Colonic mucosa (tissue), 4 donors: ENCODE measurements at regions not wholly inside any gene's neighbourhood (a gene's known extent, or its start where the extent isn't known, plus 50 kb on each side); places are given as distances from the start of the nearest gene placed in this dataset.

Source experiments
- DNase-seq: peaks from one replicate; pipeline ENCODE4 v3.0.0-alpha.2; 2020
- H3K27ac ChIP-seq: fragments of 200-600 bp; one replicate; pipeline ENCODE4 v1.8.0; 2021
- H3K27me3 ChIP-seq: fragments of 200-600 bp; one replicate; pipeline ENCODE4 v1.8.0; 2021
- H3K36me3 ChIP-seq: fragments of 200-600 bp; one replicate; pipeline ENCODE4 v1.8.0; 2021
- H3K4me1 ChIP-seq: fragments of 200-600 bp; one replicate; pipeline ENCODE4 v1.8.0; 2021; ENCODE audit warnings: mild to moderate bottlenecking
- H3K4me3 ChIP-seq: fragments of 200-600 bp; one replicate; pipeline ENCODE4 v1.8.0; 2021
- H3K9ac ChIP-seq, 2 donors: one replicate each; pipeline ENCODE4 v1.7.0; 2013; ENCODE audit warnings: control low read depth in 2 of 2, low read depth in 2 of 2, low read length in 2 of 2
- H3K9me3 ChIP-seq: fragments of 200-600 bp; one replicate; pipeline ENCODE4 v1.8.0; 2021
- intact Hi-C: fragments of 100-400 bp; cut with DNase I; formaldehyde crosslinking; loops from one replicate; pipeline ENCODE4 v1.14.1; 2022
- TF ChIP-seq, protein P1 (sequence below): fragments of 200-600 bp; IDR thresholded peaks from one replicate; pipeline ENCODE4 v1.8.0; 2022; ENCODE audit warnings: antibody characterized with exemption, mild to moderate bottlenecking
- donor health status: healthy.
- donor health status: DM: no; HTN: no; CAD: no.
- donor health status: DM: no; HTN: no; CAD: no.

DNA sequence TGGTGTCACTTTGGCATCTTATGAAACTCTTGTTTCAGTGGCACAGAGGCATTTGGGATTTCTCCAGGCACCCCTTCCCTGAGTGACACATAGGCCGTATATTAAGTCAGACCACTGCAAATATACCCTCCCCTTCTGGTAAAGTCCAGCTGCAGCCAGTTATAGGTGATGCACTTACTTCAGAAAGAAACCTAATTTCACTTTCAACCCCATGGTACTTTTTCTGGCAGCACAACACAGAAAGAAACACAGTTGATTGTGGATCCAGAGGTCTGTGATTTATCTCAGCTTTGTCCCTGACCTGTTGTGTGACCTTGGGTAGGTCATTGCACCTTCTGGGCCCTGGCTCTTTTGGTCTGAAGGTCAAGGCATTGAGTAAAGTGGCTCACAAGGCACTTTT is 173.2 kb downstream of the BUB3 start:
- TF ChIP-seq, protein P1, sequence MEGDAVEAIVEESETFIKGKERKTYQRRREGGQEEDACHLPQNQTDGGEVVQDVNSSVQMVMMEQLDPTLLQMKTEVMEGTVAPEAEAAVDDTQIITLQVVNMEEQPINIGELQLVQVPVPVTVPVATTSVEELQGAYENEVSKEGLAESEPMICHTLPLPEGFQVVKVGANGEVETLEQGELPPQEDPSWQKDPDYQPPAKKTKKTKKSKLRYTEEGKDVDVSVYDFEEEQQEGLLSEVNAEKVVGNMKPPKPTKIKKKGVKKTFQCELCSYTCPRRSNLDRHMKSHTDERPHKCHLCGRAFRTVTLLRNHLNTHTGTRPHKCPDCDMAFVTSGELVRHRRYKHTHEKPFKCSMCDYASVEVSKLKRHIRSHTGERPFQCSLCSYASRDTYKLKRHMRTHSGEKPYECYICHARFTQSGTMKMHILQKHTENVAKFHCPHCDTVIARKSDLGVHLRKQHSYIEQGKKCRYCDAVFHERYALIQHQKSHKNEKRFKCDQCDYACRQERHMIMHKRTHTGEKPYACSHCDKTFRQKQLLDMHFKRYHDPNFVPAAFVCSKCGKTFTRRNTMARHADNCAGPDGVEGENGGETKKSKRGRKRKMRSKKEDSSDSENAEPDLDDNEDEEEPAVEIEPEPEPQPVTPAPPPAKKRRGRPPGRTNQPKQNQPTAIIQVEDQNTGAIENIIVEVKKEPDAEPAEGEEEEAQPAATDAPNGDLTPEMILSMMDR, result no peak
- no peak overlapping the region for H3K27ac ChIP-seq
- no peak overlapping the region for H3K9ac ChIP-seq
- no peak for DNase-seq
- no peaks in the 10 kb centered on the region for H3K9me3 ChIP-seq
- H3K4me1 ChIP-seq, result no peaks in the 10 kb centered on the region
- H3K27me3 ChIP-seq, result no peaks in the 10 kb centered on the region
- H3K36me3 ChIP-seq, result no peaks in the 10 kb centered on the region
- intact Hi-C loops, result no loop called here
- H3K4me3 ChIP-seq, result no peak overlapping the region

DNA sequence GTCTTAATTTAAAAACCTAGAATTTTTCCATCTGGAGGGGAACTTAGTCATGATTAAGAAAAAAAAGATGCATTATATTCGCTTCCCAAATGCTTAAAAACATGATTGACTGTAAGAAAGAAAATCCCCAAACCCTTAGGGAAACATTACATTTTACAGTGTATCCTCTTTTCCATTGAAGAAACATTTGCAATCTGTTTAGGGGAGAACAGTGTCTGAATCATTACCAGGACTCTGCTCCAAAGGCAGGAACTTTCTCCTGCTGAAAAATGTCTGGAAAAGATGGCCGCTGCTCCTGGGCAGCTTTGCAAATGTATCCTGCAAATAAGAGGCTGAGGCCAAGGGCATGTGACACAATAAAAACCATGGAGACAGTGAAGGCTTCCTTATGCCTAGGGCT is 173.7 kb downstream of the BUB3 start:
- no peaks in the 10 kb centered on the region for H3K27me3 ChIP-seq
- no peak for DNase-seq
- intact Hi-C loops, result no loop called here
- H3K9ac ChIP-seq, result no peak overlapping the region
- TF ChIP-seq, protein P1, result no peak
- no peak overlapping the region for H3K27ac ChIP-seq
- no peaks in the 10 kb centered on the region for H3K9me3 ChIP-seq
- H3K4me3 ChIP-seq, result no peak overlapping the region
- no peaks in the 10 kb centered on the region for H3K36me3 ChIP-seq
- H3K4me1 ChIP-seq, result no peaks in the 10 kb centered on the region

DNA sequence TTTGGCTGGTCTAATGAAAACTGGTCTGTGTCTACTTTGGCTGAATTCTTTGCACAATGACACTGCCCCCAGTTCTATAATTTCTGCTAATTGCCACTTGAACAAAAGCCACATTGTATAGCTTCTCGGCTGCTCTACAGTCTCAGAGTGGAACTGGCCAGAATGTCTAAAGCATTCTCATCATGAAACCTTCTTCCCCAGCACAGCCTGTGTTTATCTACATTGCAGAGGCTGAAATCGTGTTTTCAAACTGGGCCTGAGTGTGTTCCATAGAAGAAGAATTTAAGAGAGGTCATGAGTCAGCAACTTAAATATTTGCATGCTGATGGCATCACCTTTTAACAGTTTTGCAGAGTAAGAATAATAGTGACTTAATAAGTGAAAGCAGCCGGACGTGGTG is 177.2 kb downstream of the BUB3 start:
- Histone ChIP-seq H3K36me3 (no peaks in the 10 kb centered on the region), H3K9me3 (no peaks in the 10 kb centered on the region), H3K27ac (no peak overlapping the region), H3K27me3 (no peaks in the 10 kb centered on the region), H3K4me1 (no peaks in the 10 kb centered on the region), H3K9ac (no peak overlapping the region), H3K4me3 (no peak overlapping the region)
- TF ChIP-seq, protein P1, result no peak
- no peak for DNase-seq
- intact Hi-C loops, result no loop called here

DNA sequence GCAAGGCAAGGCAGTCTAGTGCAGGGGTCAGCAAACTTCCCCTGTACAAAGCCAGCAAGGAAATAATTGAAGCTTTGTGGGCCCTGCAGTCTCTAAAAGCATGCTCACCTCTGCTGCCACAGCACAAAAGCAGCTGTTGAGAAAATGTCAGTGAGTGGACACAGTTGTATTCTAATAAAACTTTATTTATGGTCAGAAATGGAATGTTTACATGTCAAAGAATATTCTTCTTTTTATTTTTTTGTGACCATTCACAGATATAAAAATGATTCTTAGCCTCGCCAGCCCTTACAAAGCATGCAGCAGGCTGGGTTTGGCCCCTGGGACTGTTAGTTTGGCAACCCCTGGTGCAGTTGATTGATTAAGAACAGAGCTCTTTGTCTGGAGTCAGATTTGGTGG is 192.4 kb downstream of the BUB3 start:
- TF ChIP-seq, protein P1, result no peak
- H3K4me1 ChIP-seq, result no peaks in the 10 kb centered on the region
- H3K36me3 ChIP-seq, result no peaks in the 10 kb centered on the region
- no peak for DNase-seq
- H3K27me3 ChIP-seq, result no peaks in the 10 kb centered on the region
- no peak overlapping the region for H3K27ac ChIP-seq
- no peaks in the 10 kb centered on the region for H3K9me3 ChIP-seq
- no peak overlapping the region for H3K9ac ChIP-seq
- intact Hi-C loops, result no loop called here
- no peak overlapping the region for H3K4me3 ChIP-seq

DNA sequence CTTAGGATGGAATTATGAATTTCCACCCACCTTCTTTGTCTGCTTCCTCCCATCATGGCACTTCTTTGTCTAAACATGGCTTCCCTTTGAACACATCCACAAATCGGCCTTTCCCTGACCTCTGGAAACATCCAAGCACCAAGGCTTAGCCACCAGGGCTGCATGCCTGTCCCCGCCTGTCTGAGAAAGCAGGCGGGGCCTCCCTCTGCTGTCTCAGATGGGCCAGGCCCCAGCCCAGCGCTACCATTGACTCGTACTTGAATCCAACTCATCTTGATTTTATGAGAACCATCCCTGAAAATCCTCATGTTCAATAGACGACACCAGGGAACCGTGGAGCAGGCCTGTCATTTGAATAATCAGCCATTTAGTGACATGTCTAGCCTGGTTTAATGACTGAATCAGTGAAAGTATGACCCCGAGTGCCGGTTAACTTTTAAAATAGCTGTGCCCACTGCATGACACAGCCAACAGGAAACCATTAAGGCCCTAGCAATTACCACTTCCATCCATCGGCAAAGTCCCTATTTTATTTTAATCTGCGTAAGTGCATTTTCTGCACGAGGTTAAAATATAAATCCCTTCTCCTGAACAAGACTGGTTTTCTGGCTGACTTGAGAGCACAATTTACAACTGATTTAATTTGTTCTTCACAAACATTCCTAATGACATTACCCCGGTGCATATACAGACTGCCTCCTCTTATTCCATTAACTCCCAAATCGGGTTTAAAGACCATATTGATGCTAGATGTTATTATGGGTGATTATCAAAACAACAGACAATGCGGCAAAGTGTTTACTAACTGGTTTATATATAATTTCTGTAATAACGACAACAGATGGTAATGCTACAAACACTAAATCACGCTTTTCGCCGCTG is 194.7 kb downstream of the BUB3 start:
- Histone ChIP-seq H3K9ac (no peak overlapping the region), H3K36me3 (no peaks in the 10 kb centered on the region), H3K27ac (no peak overlapping the region), H3K9me3 (no peaks in the 10 kb centered on the region), H3K27me3 (no peaks in the 10 kb centered on the region), H3K4me3 (no peak overlapping the region), H3K4me1 (no peaks in the 10 kb centered on the region)
- TF ChIP-seq, protein P1, result no peak
- intact Hi-C loops, result no loop called here
- DNase-seq, result no peak
